GM23248 (cell line): ENCODE measurements at regions not wholly inside any gene's neighbourhood (a gene's known extent, or its start where the extent isn't known, plus 50 kb on each side); places are given as distances from the start of the nearest gene placed in this dataset.

Experiments
- EZH2 ChIP-seq: fragments of 200-600 bp; sonication (generic); IDR thresholded peaks from 2 replicates; pipeline ENCODE4 v1.6.1; 2018; ENCODE audit warnings: antibody characterized with exemption, mild to moderate bottlenecking; ENCODE audit not compliant: insufficient read depth, poor library complexity, severe bottlenecking
- EZH2phosphoT487 ChIP-seq: fragments of 200-600 bp; sonication (generic); IDR thresholded peaks from 2 replicates; pipeline ENCODE4 v1.6.1; 2018; ENCODE audit warnings: antibody characterized with exemption, moderate library complexity, mild to moderate bottlenecking, low read depth; ENCODE audit not compliant: insufficient read depth

DNA sequence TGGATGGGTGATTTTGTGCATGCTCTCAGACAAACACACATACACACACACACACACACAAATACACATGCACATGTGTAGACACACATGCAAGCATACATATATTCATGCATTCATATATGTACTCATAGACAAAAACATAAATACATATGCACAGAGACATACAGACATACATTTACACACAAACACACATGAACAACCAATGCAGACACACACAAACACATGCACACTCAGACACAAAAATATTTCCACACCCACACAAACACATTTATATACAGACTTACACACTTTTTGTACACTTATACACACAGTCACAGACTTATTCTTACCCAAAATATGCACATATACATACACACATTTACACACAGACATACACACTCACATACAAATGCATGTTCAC lies 94.9 kb upstream of the NKX2-2 start:
- TF ChIP-seq EZH2phosphoT487 (no peak), EZH2 (no peak)
